Endothelial cell of umbilical vein (primary cell): ENCODE measurements at regions not wholly inside any gene's neighbourhood (a gene's known extent, or its start where the extent isn't known, plus 50 kb on each side); places are given as distances from the start of the nearest gene placed in this dataset.

Experiments
- BruUV-seq: library from RNA; stranded (reverse); fragments of 400-500 nt; replicated peaks from 2 replicates; lab custom pipeline; 2021; lab: Mats Ljungman, UMichigan
- CTCF ChIA-PET: fragments of 300-600, 350-600 bp; sonication (Branson Sonifier 250); formaldehyde crosslinking; loops from one replicate; lab custom pipeline; 2021; ENCODE audit warnings: antibody characterized with exemption, inconsistent platforms; lab: Charles Lee
- POLR2A ChIA-PET: fragments of 300-600, 350-600 bp; sonication (Branson Sonifier 250); formaldehyde crosslinking; loops from one replicate; lab custom pipeline; 2021; ENCODE audit warnings: antibody characterized with exemption, inconsistent platforms; lab: Charles Lee
- DNase-seq: peaks from one replicate; pipeline ENCODE4 v3.0.0-alpha.2; 2011; ENCODE audit warnings: low read depth, low spot score
- FAIRE-seq: peaks from 2 replicates; lab custom pipeline; 2011; peaks lifted over from hg19 to GRCh38; lab: Jason Lieb, UNC
- H2AFZ ChIP-seq: 2 replicates; pipeline ENCODE4 v1.6.0; 2012; ENCODE audit warnings: low read depth, low read length, control low read depth, inconsistent platforms
- H3K27ac ChIP-seq: 2 replicates; pipeline ENCODE4 v1.5.1; 2011; ENCODE audit warnings: low read depth, mild to moderate bottlenecking, control low read depth, low read length, moderate library complexity; ENCODE audit not compliant: insufficient read depth
- H3K27me3 ChIP-seq, 2 experiments: 2 replicates each; pipeline versions ENCODE4 v1.6.0 to v1.6.1; 2011; ENCODE audit warnings: low read length in 2 of 2, mixed read lengths in 1 of 2; ENCODE audit not compliant: control insufficient read depth in 2 of 2, insufficient read depth in 2 of 2
- H3K36me3 ChIP-seq, 2 experiments: 2 replicates in 1 of 2; 3 replicates in 1 of 2; pipeline ENCODE4 v1.5.1; 2011; ENCODE audit warnings: low read length in 2 of 2, mild to moderate bottlenecking in 1 of 2, moderate library complexity in 1 of 2; ENCODE audit not compliant: control insufficient read depth in 2 of 2, insufficient read depth in 2 of 2; ENCODE audit errors: extremely low read depth in 1 of 2
- H3K4me1 ChIP-seq: 3 replicates; pipeline ENCODE4 v1.5.1; 2011; ENCODE audit warnings: mild to moderate bottlenecking, low read length; ENCODE audit not compliant: control insufficient read depth, insufficient read depth; ENCODE audit errors: extremely low read depth
- H3K4me2 ChIP-seq: 2 replicates; pipeline ENCODE4 v1.6.1; 2011; ENCODE audit warnings: low read length, control low read depth, mixed read lengths; ENCODE audit not compliant: insufficient read depth
- H3K4me3 ChIP-seq, 3 experiments: fragments of 200-600 bp in 1 of 3; sonication (generic), shearing (Covaris generic) in 1 of 3; replicated peaks in 1 of 3; 2 replicates each; pipeline ENCODE4 v1.5.1; 2011 to 2016; ENCODE audit warnings: control low read depth in 3 of 3, low read length in 3 of 3, mild to moderate bottlenecking in 2 of 3, inconsistent platforms in 1 of 3, low read depth in 1 of 3, moderate library complexity in 1 of 3; ENCODE audit not compliant: insufficient read depth in 1 of 3
- H3K79me2 ChIP-seq: 2 replicates; pipeline ENCODE4 v1.6.0; 2012; ENCODE audit warnings: low read length, inconsistent platforms; ENCODE audit not compliant: control insufficient read depth, insufficient read depth
- H3K9ac ChIP-seq: replicated peaks from 2 replicates; pipeline ENCODE3; 2011; ENCODE audit warnings: low read length, control low read depth; ENCODE audit not compliant: insufficient read depth; ENCODE audit errors: extremely low read depth
- H3K9me1 ChIP-seq: replicated peaks from 3 replicates; pipeline ENCODE4 v1.6.0; 2011; ENCODE audit warnings: mild to moderate bottlenecking, low read length; ENCODE audit not compliant: control insufficient read depth, insufficient read depth; ENCODE audit errors: extremely low read depth
- H3K9me3 ChIP-seq: replicated peaks from 2 replicates; pipeline ENCODE4 v1.5.1; 2012; ENCODE audit warnings: low read length, inconsistent platforms; ENCODE audit not compliant: control insufficient read depth, insufficient read depth
- H4K20me1 ChIP-seq: replicated peaks from 2 replicates; pipeline ENCODE3; 2011; ENCODE audit warnings: mild to moderate bottlenecking, low read length; ENCODE audit not compliant: control insufficient read depth, insufficient read depth; ENCODE audit errors: extremely low read depth
- EZH2 ChIP-seq: IDR thresholded peaks from 2 replicates; pipeline ENCODE4 v1.6.1; 2012; ENCODE audit warnings: borderline replicate concordance, low read depth, mild to moderate bottlenecking, moderate library complexity, low read length, inconsistent platforms; ENCODE audit not compliant: severe bottlenecking
- FOS ChIP-seq: IDR thresholded peaks from 2 replicates; pipeline ENCODE4 v1.6.1; 2011; ENCODE audit warnings: mild to moderate bottlenecking, low read length, moderate library complexity, borderline replicate concordance; ENCODE audit not compliant: insufficient read depth
- JUN ChIP-seq: IDR thresholded peaks from 2 replicates; pipeline ENCODE4 v1.6.1; 2011; ENCODE audit warnings: borderline replicate concordance, low read depth; ENCODE audit not compliant: insufficient read length, insufficient read depth
- MYC ChIP-seq: IDR thresholded peaks from one replicate; pipeline ENCODE4 v1.6.1; 2011; ENCODE audit warnings: mild to moderate bottlenecking, low read depth, low read length
- dilution Hi-C: fragments of 300-500 bp; cut with MboI; formaldehyde crosslinking; loops from one replicate; pipeline ENCODE4 v1.15.0; 2019; ENCODE audit warnings: low sequenced_read_pairs; ENCODE audit not compliant: extremely low pct_ligation_motif_present
- intact Hi-C: fragments of 100-400 bp; cut with micrococcal nuclease; formaldehyde crosslinking; loops from one replicate; pipeline ENCODE4 v1.10.0; 2022
- TF ChIP-seq, protein P1 (sequence below): IDR thresholded peaks from 2 replicates; pipeline ENCODE4 v1.6.1; 2011; ENCODE audit not compliant: insufficient read depth, insufficient read length
- TF ChIP-seq, protein P2 (sequence below), 2 donors: IDR thresholded peaks; 1 replicate in 1 of 2; 2 replicates in 1 of 2; pipeline ENCODE4 v1.5.1; 2011; ENCODE audit warnings: low read length in 2 of 2, mild to moderate bottlenecking in 2 of 2, moderate library complexity in 2 of 2, control low read depth in 1 of 2, inconsistent platforms in 1 of 2, low read depth in 1 of 2; ENCODE audit not compliant: insufficient read depth in 1 of 2; ENCODE audit errors: extremely low read depth in 1 of 2

DNA sequence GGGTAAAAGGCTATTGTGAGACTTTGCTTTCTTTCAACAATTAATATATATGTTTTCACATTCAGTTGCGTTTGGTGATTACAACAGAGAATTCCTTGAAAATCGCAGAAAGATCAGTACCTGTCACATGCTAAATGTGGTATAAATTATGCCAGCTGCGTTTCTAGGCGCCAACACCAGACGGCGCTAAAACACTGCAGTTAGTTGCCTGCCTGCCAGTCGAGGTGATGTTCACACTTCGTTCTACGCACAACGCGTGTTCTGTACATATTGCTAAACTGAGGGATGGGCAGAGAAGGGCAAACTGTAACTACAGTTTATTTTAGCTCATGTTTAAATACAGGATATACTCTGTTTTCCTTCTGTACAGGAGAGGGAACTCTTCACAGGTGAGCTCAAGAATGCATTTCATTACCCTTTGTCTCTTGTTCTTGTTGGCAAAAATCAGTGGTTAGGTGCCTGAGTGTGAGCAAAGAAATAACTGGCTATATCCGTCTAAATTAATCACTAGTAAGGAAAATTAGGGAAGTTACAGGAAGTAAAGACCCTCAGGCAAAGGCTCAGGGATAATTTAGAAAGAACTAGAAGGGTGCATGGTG lies 100.1 kb upstream of the RGS17 start:
- dilution Hi-C loops: no loop called here
- peak; percentile 40 for FAIRE-seq
- no TSS peak for BruUV-seq

More for the DNA sequence above, 100.1 kb upstream of the RGS17 start:
- no peaks in the 10 kb centered on the region for H3K79me2 ChIP-seq
- H2AFZ ChIP-seq: peak overlapping the region; percentile 42
- H3K9me1 ChIP-seq: no peaks in the 10 kb centered on the region
- no peak overlapping the region for H3K4me3 ChIP-seq
- ChIA-PET CTCF (interaction anchor here (0.6 to 3.0 kb wide), 21 partner anchors 9 to 283 kb away, joined by 3 to 18 read pairs (median 3); no protein-coding TSS in a partner anchor), POLR2A (no interaction called here)
- no peak overlapping the region for H3K4me2 ChIP-seq
- no peaks in the 10 kb centered on the region for H3K36me3 ChIP-seq
- DNase-seq: peak; percentile 33
- H3K27ac ChIP-seq: no peak overlapping the region
- peaks cover 0 to 3% of the 10 kb centered on the region in 2 experiments for H3K27me3 ChIP-seq
- intact Hi-C loops: loop anchor here (1.0 to 2.0 kb wide), 4 partner anchors 81 to 281 kb away; partner anchors contain the start of gene RGS17
- H4K20me1 ChIP-seq: no peaks in the 10 kb centered on the region
- H3K9ac ChIP-seq: no peak overlapping the region
- TF ChIP-seq EZH2: no peak
- TF ChIP-seq, protein P1, sequence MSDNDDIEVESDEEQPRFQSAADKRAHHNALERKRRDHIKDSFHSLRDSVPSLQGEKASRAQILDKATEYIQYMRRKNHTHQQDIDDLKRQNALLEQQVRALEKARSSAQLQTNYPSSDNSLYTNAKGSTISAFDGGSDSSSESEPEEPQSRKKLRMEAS: no peak
- TF ChIP-seq JUN: no peak
- TF ChIP-seq, protein P2, sequence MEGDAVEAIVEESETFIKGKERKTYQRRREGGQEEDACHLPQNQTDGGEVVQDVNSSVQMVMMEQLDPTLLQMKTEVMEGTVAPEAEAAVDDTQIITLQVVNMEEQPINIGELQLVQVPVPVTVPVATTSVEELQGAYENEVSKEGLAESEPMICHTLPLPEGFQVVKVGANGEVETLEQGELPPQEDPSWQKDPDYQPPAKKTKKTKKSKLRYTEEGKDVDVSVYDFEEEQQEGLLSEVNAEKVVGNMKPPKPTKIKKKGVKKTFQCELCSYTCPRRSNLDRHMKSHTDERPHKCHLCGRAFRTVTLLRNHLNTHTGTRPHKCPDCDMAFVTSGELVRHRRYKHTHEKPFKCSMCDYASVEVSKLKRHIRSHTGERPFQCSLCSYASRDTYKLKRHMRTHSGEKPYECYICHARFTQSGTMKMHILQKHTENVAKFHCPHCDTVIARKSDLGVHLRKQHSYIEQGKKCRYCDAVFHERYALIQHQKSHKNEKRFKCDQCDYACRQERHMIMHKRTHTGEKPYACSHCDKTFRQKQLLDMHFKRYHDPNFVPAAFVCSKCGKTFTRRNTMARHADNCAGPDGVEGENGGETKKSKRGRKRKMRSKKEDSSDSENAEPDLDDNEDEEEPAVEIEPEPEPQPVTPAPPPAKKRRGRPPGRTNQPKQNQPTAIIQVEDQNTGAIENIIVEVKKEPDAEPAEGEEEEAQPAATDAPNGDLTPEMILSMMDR (IDR thresholded peaks at IDR 0.05; ENCODE audit: extremely low read depth in 1 of 2, insufficient read depth in 1 of 2, low read depth in 1 of 2, low read length in 2 of 2): peak; percentile 74 to 92
- TF ChIP-seq MYC: no peak
- no peak for TF ChIP-seq FOS
- no peaks in the 10 kb centered on the region for H3K4me1 ChIP-seq
- H3K9me3 ChIP-seq: no peaks in the 10 kb centered on the region
